WTC11 (cell line): ENCODE measurements at regions not wholly inside any gene's neighbourhood (a gene's known extent, or its start where the extent isn't known, plus 50 kb on each side); places are given as distances from the start of the nearest gene placed in this dataset.

ENCODE experiments used
- ATAC-seq: fragments of 200-7000 bp; cut with Tn5 transposase; 2 replicates; pipeline ENCODE4 v1.10.0; 2021; ENCODE audit warnings: mild to moderate bottlenecking, moderate library complexity
- CTCF ChIA-PET: fragments of 300-600 bp; sonication (Branson Sonifier 250); formaldehyde crosslinking; loops from one replicate; lab custom pipeline; 2021; ENCODE audit warnings: antibody characterized with exemption; lab: Charles Lee
- POLR2A ChIA-PET: fragments of 350-600 bp; sonication (Branson Sonifier 250); formaldehyde crosslinking; loops from one replicate; lab custom pipeline; 2021; ENCODE audit warnings: antibody characterized with exemption; lab: Charles Lee
- DNase-seq: peaks from one replicate; pipeline ENCODE4 v3.0.0; 2021; ENCODE audit warnings: low spot score
- H3K27ac Mint-ChIP-seq: 2 replicates; pipeline ENCODE4 v1.8.0; 2021; ENCODE audit warnings: mixed read lengths
- H3K27me3 Mint-ChIP-seq: 2 replicates; pipeline ENCODE4 v1.8.0; 2021; ENCODE audit warnings: low read depth, mild to moderate bottlenecking, moderate library complexity, mixed read lengths
- H3K36me3 Mint-ChIP-seq: 2 replicates; pipeline ENCODE4 v1.8.0; 2021; ENCODE audit warnings: mixed read lengths
- H3K4me1 Mint-ChIP-seq: 2 replicates; pipeline ENCODE4 v1.8.0; 2022; ENCODE audit warnings: mixed read lengths
- H3K4me3 Mint-ChIP-seq: 2 replicates; pipeline ENCODE4 v1.8.0; 2021; ENCODE audit warnings: mild to moderate bottlenecking, moderate library complexity, mixed read lengths
- H3K9me3 Mint-ChIP-seq: 2 replicates; pipeline ENCODE4 v1.8.0; 2021; ENCODE audit warnings: mixed read lengths
- FOXK1 ChIP-seq: sonication (generic); formaldehyde crosslinking; IDR thresholded peaks from 2 replicates; pipeline ENCODE4 v1.8.0; 2022; ENCODE audit warnings: mild to moderate bottlenecking, moderate library complexity, missing genetic modification reagents
- GTF2I ChIP-seq: fragments of 250-450 bp; sonication (Bioruptor Pico); conservative IDR thresholded peaks from 2 replicates; pipeline ENCODE4 v1.4.0; 2021; ENCODE audit warnings: mild to moderate bottlenecking
- HMGA2 ChIP-seq: fragments of 250-450 bp; sonication (Bioruptor Pico); IDR thresholded peaks from 2 replicates; pipeline ENCODE4 v1.4.0; 2021; ENCODE audit warnings: mild to moderate bottlenecking, moderate library complexity
- KAT7 ChIP-seq: sonication (generic); formaldehyde crosslinking; IDR thresholded peaks from 2 replicates; pipeline ENCODE4 v1.8.1; 2023; ENCODE audit warnings: missing genetic modification reagents, mild to moderate bottlenecking, borderline replicate concordance
- NR1H2 ChIP-seq: sonication (generic); formaldehyde crosslinking; IDR thresholded peaks from 2 replicates; pipeline ENCODE4 v1.9.0; 2021; ENCODE audit warnings: mild to moderate bottlenecking, moderate library complexity, missing genetic modification reagents
- SP1 ChIP-seq: sonication (generic); formaldehyde crosslinking; conservative IDR thresholded peaks from 2 replicates; pipeline ENCODE4 v1.8.1; 2022; ENCODE audit warnings: missing genetic modification reagents
- TCF7 ChIP-seq: sonication (generic); formaldehyde crosslinking; IDR thresholded peaks from 2 replicates; pipeline ENCODE4 v1.8.0; 2022; ENCODE audit warnings: mild to moderate bottlenecking, low read depth, missing genetic modification reagents, moderate library complexity
- TEAD1 ChIP-seq: sonication (generic); formaldehyde crosslinking; IDR thresholded peaks from 2 replicates; pipeline ENCODE4 v1.8.0; 2022; ENCODE audit warnings: mild to moderate bottlenecking, missing genetic modification reagents
- TP53 ChIP-seq: sonication (generic); formaldehyde crosslinking; IDR thresholded peaks from 2 replicates; pipeline ENCODE4 v1.8.1; 2023; ENCODE audit warnings: mild to moderate bottlenecking, missing genetic modification reagents
- ZNF416 ChIP-seq: fragments of 250-450 bp; sonication (Bioruptor Pico); IDR thresholded peaks from 2 replicates; pipeline ENCODE4 v1.9.0; 2021; ENCODE audit warnings: mild to moderate bottlenecking, inconsistent platforms
- TF ChIP-seq, protein P1 (sequence below): sonication (generic); formaldehyde crosslinking; IDR thresholded peaks from 2 replicates; pipeline ENCODE4 v1.8.1; 2022; ENCODE audit warnings: mild to moderate bottlenecking, moderate library complexity, missing genetic modification reagents
- TF ChIP-seq, protein P2 (sequence below): fragments of 250-450 bp; sonication (Bioruptor Pico); IDR thresholded peaks from 2 replicates; pipeline ENCODE4 v1.9.0; 2021; ENCODE audit warnings: mild to moderate bottlenecking
- TF ChIP-seq, protein P3 (sequence below): sonication (generic); formaldehyde crosslinking; IDR thresholded peaks from 2 replicates; pipeline ENCODE4 v1.8.1; 2022; ENCODE audit warnings: low read depth, missing genetic modification reagents, borderline replicate concordance

DNA sequence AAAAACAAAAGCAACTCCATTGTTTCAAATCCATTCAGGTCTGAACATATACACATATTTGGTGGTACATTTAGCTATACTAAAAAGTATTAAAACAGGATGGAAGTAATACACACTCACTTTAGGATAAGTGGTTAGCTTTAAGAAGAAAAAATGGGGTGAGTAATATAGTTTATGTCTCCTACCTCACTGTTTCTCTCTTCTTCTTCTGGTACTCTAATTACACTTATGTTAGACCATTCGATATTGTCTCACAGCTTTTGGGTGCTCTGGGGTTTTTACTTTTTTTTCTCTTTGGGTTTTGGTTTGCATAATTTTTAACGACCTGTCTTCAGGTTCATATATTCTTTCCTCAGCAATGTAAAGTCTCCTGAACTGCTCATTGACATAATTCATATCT is 75.4 kb upstream of the AKAP13 start (continued):
- TF ChIP-seq GTF2I: no peak
- TF ChIP-seq, protein P1, sequence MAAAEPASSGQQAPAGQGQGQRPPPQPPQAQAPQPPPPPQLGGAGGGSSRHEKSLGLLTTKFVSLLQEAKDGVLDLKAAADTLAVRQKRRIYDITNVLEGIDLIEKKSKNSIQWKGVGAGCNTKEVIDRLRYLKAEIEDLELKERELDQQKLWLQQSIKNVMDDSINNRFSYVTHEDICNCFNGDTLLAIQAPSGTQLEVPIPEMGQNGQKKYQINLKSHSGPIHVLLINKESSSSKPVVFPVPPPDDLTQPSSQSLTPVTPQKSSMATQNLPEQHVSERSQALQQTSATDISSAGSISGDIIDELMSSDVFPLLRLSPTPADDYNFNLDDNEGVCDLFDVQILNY (CRISPR knock-in tag): no peak
- TF ChIP-seq SP1: no peak
- TF ChIP-seq, protein P2, sequence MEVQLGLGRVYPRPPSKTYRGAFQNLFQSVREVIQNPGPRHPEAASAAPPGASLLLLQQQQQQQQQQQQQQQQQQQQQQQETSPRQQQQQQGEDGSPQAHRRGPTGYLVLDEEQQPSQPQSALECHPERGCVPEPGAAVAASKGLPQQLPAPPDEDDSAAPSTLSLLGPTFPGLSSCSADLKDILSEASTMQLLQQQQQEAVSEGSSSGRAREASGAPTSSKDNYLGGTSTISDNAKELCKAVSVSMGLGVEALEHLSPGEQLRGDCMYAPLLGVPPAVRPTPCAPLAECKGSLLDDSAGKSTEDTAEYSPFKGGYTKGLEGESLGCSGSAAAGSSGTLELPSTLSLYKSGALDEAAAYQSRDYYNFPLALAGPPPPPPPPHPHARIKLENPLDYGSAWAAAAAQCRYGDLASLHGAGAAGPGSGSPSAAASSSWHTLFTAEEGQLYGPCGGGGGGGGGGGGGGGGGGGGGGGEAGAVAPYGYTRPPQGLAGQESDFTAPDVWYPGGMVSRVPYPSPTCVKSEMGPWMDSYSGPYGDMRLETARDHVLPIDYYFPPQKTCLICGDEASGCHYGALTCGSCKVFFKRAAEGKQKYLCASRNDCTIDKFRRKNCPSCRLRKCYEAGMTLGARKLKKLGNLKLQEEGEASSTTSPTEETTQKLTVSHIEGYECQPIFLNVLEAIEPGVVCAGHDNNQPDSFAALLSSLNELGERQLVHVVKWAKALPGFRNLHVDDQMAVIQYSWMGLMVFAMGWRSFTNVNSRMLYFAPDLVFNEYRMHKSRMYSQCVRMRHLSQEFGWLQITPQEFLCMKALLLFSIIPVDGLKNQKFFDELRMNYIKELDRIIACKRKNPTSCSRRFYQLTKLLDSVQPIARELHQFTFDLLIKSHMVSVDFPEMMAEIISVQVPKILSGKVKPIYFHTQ (CRISPR knock-in tag): no peak
- TF ChIP-seq FOXK1 (CRISPR knock-in tag): no peak
- no peak for TF ChIP-seq TCF7 (CRISPR knock-in tag)

DNA sequence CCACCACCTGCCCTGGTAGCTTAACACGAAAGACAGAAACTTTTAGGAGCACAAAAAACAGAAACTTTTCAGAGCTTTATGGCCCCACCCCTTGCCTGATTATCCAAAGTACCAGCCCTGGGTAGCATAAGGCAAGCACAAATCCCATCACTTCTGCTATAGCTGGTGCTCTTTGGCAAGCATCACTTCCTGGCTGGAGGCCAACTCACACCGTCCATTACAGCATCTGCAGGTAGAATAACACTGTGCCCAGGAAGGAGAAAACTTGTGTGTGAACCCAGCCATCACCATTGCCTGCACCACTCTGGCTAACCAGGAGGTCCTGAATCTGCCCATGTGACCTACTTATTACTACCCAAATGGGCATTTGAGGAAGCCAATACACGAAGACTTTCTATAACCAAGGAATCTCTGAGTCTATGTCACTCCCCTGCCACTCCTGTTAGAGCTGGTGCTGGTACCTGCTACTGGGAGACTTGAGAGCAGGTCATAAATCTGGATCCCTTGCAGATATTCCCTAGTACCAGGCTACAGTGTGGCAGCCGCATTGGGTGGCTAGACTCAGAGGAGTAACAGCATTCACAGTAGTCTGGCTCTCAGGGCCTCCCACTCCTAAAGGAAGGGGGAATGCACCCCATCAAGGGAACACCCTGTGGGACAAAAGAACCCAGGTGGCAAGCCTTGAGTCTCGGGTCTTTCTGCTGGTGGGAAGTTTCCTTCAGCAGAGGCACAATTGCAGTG is 73.3 kb upstream of the AKAP13 start:
- peaks cover 10% of the 10 kb centered on the region; the same call in 1 of the 2 replicates for H3K9me3 Mint-ChIP-seq
- no peaks in the 10 kb centered on the region for H3K4me1 Mint-ChIP-seq
- no peak overlapping the region for H3K4me3 Mint-ChIP-seq
- ATAC-seq (no peak), DNase-seq (no peak)
- 0 out of 2 replicates have a peak, but pooled peaks cover 2% of the 10 kb centered on the region for H3K27me3 Mint-ChIP-seq
- ChIA-PET POLR2A (no interaction called here), CTCF (interaction anchor here (1.0 kb wide), 1 partner anchor 11 kb away, joined by 3 read pairs; no protein-coding TSS in a partner anchor)
- no peak overlapping the region for H3K27ac Mint-ChIP-seq
- TF ChIP-seq, protein P3, sequence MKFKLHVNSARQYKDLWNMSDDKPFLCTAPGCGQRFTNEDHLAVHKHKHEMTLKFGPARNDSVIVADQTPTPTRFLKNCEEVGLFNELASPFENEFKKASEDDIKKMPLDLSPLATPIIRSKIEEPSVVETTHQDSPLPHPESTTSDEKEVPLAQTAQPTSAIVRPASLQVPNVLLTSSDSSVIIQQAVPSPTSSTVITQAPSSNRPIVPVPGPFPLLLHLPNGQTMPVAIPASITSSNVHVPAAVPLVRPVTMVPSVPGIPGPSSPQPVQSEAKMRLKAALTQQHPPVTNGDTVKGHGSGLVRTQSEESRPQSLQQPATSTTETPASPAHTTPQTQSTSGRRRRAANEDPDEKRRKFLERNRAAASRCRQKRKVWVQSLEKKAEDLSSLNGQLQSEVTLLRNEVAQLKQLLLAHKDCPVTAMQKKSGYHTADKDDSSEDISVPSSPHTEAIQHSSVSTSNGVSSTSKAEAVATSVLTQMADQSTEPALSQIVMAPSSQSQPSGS (CRISPR knock-in tag): no peak
- no peak for TF ChIP-seq HMGA2 (CRISPR knock-in tag)
- no peak for TF ChIP-seq KAT7 (CRISPR knock-in tag)
- no peak for TF ChIP-seq ZNF416 (CRISPR knock-in tag)
- TF ChIP-seq, protein P2 (CRISPR knock-in tag): no peak
- TF ChIP-seq TEAD1 (CRISPR knock-in tag): no peak
- no peaks in the 10 kb centered on the region for H3K36me3 Mint-ChIP-seq

DNA sequence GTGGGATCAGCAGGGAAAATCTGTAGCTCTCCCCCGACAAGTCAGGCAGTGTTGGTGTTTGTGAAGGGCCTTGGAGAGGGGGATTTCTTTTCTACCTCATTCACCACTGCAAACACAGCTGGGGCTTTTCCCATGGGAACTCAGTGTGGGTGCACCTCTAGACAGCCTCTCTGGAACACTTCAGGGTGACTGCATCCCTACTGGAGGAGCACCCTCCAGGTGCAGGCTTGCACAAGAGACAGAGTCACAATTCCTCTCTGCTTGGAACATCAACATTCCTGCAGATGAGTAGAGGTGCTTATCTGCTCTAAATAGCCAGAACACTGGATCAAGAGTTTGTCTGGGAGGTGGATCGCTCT is 72.7 kb upstream of the AKAP13 start:
- ChIA-PET CTCF (interaction anchor here (1.0 kb wide), 1 partner anchor 10 kb away, joined by 3 read pairs; no protein-coding TSS in a partner anchor), POLR2A (no interaction called here)
- 0 out of 2 replicates have a peak, but pooled peaks cover 2% of the 10 kb centered on the region for H3K27me3 Mint-ChIP-seq
- DNase-seq: no peak
- no peaks in the 10 kb centered on the region for H3K36me3 Mint-ChIP-seq
- no peak overlapping the region for H3K4me3 Mint-ChIP-seq
- TF ChIP-seq NR1H2 (CRISPR knock-in tag) (no peak), TP53 (CRISPR knock-in tag) (no peak)
- TF ChIP-seq, all 79 proteins: peak for 0
- Mint-ChIP-seq H3K9me3 (peaks cover 10% of the 10 kb centered on the region; the same call in 1 of the 2 replicates), H3K27ac (no peak overlapping the region), H3K4me1 (peaks cover 2% of the 10 kb centered on the region)
- ATAC-seq: no peak
